Thyroid gland (tissue), 4 donors: ENCODE measurements at regions not wholly inside any gene's neighbourhood (a gene's known extent, or its start where the extent isn't known, plus 50 kb on each side); places are given as distances from the start of the nearest gene placed in this dataset.

Experiments used
- POLR2A ChIP-seq, 2 donors: fragments of 450-650 bp; IDR thresholded peaks; one replicate each; pipeline ENCODE4 v1.6.1; 2017; ENCODE audit warnings: antibody characterized with exemption in 2 of 2, mild to moderate bottlenecking in 2 of 2, moderate library complexity in 1 of 2
- TF ChIP-seq, protein P1 (sequence below), 6 experiments: fragments of 200-600 bp in 3 of 6; fragments of 450-650 bp in 3 of 6; sonication (generic) in 3 of 6; IDR thresholded peaks; one replicate each; pipeline ENCODE4 v1.5.1; 2016 to 2019; ENCODE audit warnings: antibody characterized with exemption in 6 of 6, mild to moderate bottlenecking in 2 of 6, inconsistent platforms in 1 of 6, moderate library complexity in 1 of 6

DNA sequence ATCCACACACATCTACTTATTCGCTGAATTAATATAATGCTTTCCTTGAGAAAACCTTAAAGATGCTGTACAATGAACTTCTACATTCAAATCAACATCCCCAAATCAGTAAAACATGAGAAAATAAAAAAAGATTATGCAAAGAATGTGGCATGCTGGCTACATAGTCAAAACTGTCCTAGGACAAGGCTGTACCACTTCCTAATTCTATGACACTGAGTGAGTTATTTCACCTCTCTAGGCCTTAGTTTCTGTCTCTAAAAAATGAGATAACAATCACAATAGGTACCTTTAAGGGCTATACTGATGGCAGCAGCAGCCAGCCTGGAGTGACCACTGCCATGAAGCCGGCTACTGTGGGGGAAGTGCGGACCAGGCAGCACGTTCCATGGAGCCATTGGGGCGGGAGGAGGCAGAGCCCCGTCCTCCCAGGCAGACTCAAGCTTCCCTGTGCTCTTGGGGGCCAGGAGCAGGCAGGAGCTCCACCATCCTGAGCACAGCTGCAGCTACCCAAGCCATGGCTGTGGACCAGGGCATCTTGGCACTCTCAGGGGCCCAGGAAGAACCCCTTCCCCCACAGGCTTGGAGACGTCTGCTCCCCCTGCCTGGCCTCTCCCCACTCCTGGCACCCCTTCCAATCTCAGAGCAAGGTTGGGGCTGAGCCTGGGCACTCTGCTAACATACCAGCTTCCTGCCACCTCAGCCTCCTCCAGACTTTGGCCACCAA, 110.2 kb downstream of the ELAPOR2 start:
- TF ChIP-seq, protein P1, sequence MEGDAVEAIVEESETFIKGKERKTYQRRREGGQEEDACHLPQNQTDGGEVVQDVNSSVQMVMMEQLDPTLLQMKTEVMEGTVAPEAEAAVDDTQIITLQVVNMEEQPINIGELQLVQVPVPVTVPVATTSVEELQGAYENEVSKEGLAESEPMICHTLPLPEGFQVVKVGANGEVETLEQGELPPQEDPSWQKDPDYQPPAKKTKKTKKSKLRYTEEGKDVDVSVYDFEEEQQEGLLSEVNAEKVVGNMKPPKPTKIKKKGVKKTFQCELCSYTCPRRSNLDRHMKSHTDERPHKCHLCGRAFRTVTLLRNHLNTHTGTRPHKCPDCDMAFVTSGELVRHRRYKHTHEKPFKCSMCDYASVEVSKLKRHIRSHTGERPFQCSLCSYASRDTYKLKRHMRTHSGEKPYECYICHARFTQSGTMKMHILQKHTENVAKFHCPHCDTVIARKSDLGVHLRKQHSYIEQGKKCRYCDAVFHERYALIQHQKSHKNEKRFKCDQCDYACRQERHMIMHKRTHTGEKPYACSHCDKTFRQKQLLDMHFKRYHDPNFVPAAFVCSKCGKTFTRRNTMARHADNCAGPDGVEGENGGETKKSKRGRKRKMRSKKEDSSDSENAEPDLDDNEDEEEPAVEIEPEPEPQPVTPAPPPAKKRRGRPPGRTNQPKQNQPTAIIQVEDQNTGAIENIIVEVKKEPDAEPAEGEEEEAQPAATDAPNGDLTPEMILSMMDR (IDR thresholded peaks at IDR 0.05), result no peak
- TF ChIP-seq POLR2A (IDR thresholded peaks at IDR 0.05), result no peak
